Glutamatergic neuron (in vitro differentiated cells): ENCODE measurements at regions not wholly inside any gene's neighbourhood (a gene's known extent, or its start where the extent isn't known, plus 50 kb on each side); places are given as distances from the start of the nearest gene placed in this dataset.

Experiments used
- DNase-seq: peaks from one replicate; pipeline ENCODE4 v3.0.0; 2022
- H3K27ac Mint-ChIP-seq: one replicate; pipeline ENCODE4 v1.8.0; 2020; ENCODE audit warnings: mild to moderate bottlenecking, mixed read lengths, inconsistent platforms; ENCODE audit not compliant: unreplicated experiment
- H3K27me3 Mint-ChIP-seq: one replicate; pipeline ENCODE4 v1.8.0; 2020; ENCODE audit warnings: mild to moderate bottlenecking, moderate library complexity, mixed read lengths, inconsistent platforms; ENCODE audit not compliant: unreplicated experiment
- H3K36me3 Mint-ChIP-seq: one replicate; pipeline ENCODE4 v1.8.0; 2020; ENCODE audit warnings: mild to moderate bottlenecking, mixed read lengths, inconsistent platforms; ENCODE audit not compliant: unreplicated experiment
- H3K4me1 Mint-ChIP-seq: one replicate; pipeline ENCODE4 v1.8.0; 2020; ENCODE audit warnings: mild to moderate bottlenecking, low read depth, mixed read lengths, inconsistent platforms; ENCODE audit not compliant: unreplicated experiment
- H3K4me3 Mint-ChIP-seq: one replicate; pipeline ENCODE4 v1.8.0; 2020; ENCODE audit warnings: mild to moderate bottlenecking, mixed read lengths, inconsistent platforms; ENCODE audit not compliant: unreplicated experiment
- H3K9me3 Mint-ChIP-seq: one replicate; pipeline ENCODE4 v1.8.0; 2020; ENCODE audit warnings: mild to moderate bottlenecking, moderate library complexity, mixed read lengths, inconsistent platforms; ENCODE audit not compliant: unreplicated experiment
- TF ChIP-seq, protein P1 (sequence below): fragments of 200-600 bp; sonication (generic); IDR thresholded peaks from one replicate; pipeline ENCODE4 v1.5.0; 2021; ENCODE audit not compliant: partially characterized antibody, unreplicated experiment

DNA sequence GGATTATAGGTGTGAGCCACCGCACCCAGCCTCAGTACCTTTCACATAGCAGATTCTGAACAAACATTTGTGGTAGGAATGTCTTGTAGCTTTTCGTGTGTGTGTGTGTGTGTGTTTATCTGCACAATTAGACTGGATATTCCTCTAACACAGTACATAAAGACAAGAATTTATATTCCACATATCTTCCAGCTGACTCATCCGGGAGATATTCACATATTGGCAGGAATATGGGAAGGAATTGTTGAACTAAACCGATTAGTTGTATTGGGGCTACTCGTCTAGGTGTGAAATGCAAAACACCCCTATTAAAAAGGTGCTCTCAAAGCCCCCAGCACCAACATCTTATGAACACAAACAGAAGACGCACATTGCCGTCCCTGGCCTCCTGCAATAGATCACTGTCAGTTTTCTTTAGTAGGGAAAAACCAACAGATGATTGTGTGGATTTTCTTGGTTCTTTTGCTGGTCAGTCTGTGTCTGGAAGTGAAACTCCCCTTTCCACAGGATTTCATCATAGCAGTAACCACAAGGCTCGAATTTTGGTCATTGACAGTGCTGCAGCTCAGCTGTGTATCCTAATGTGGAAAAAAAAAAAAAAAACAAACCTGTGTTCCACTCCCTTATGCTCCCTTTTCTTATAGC lies 208.5 kb upstream of the ACVR2A start:
- Mint-ChIP-seq H3K27me3 (no peaks in the 10 kb centered on the region), H3K36me3 (no peaks in the 10 kb centered on the region), H3K9me3 (peaks cover 7% of the 10 kb centered on the region), H3K27ac (no peak overlapping the region), H3K4me1 (peaks cover 2% of the 10 kb centered on the region), H3K4me3 (no peak overlapping the region)
- DNase-seq = no peak
- TF ChIP-seq, protein P1, sequence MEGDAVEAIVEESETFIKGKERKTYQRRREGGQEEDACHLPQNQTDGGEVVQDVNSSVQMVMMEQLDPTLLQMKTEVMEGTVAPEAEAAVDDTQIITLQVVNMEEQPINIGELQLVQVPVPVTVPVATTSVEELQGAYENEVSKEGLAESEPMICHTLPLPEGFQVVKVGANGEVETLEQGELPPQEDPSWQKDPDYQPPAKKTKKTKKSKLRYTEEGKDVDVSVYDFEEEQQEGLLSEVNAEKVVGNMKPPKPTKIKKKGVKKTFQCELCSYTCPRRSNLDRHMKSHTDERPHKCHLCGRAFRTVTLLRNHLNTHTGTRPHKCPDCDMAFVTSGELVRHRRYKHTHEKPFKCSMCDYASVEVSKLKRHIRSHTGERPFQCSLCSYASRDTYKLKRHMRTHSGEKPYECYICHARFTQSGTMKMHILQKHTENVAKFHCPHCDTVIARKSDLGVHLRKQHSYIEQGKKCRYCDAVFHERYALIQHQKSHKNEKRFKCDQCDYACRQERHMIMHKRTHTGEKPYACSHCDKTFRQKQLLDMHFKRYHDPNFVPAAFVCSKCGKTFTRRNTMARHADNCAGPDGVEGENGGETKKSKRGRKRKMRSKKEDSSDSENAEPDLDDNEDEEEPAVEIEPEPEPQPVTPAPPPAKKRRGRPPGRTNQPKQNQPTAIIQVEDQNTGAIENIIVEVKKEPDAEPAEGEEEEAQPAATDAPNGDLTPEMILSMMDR = no peak

DNA sequence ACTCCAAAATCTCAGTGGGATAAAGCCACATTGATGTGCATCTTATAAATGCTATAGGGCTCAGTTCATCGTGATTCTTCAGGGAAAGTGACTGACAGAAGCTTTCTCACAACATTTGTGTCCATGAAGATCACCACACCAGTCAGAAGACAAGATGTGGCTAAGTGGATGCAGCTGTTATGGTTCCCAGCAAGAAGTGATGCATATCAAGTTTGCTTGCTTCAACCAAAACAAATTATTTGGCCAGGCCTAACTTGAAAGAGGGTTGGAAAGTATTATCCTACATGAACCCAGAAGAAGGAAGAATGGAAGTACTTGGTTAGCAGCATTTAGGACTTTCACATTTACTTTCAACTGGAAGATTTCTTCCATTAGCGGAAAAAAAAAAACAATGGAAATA lies 210.0 kb upstream of the ACVR2A start:
- Mint-ChIP-seq H3K27ac (no peak overlapping the region), H3K4me3 (no peak overlapping the region), H3K9me3 (peaks cover 7% of the 10 kb centered on the region), H3K36me3 (no peaks in the 10 kb centered on the region), H3K27me3 (no peaks in the 10 kb centered on the region), H3K4me1 (peaks cover 2% of the 10 kb centered on the region)
- no peak for DNase-seq
- TF ChIP-seq, protein P1 = no peak

DNA sequence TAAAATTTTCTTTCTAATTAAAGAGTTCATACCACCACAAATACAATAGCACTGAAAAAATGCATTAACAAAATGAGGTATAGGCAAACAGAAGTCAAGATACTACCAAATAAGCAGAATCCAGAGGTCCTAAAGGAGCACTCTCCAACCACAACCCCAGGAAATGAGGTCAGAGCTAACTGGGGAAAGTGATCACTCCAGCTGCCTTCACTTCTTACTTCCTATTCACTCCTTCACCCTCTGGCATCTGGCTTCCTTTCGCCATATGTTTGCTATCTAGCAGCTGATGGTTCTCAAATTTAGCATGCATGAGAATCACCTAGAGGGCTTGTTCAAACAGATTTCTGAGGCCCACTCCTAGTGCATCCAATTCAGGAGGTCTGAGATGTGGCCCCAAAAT lies 212.6 kb upstream of the ACVR2A start:
- DNase-seq = no peak
- no peak overlapping the region for H3K4me3 Mint-ChIP-seq
- no peak overlapping the region for H3K27ac Mint-ChIP-seq
- H3K4me1 Mint-ChIP-seq = peaks cover 2% of the 10 kb centered on the region
- no peaks in the 10 kb centered on the region for H3K36me3 Mint-ChIP-seq
- TF ChIP-seq, protein P1 = no peak
- H3K9me3 Mint-ChIP-seq = peaks cover 7% of the 10 kb centered on the region
- no peaks in the 10 kb centered on the region for H3K27me3 Mint-ChIP-seq

DNA sequence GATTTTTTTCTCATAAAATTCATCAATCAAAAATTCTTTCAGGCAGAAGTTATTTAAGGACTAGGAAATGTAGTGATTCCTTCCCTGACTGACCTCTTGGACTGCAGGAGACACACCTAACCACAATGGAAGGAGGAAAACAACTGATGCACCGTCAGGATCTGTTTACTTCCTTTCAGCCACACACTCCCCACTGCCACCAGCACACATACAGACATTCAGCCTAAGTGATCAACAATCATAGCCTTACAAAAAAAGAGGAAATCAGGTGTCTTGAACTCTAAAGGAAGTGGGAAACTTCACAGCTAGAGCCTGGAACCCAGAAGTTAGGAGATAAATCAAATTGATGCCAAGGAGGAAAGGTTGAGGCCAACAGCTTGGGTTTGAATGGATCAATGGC lies 213.5 kb upstream of the ACVR2A start:
- TF ChIP-seq, protein P1 = no peak
- no peaks in the 10 kb centered on the region for H3K36me3 Mint-ChIP-seq
- H3K4me1 Mint-ChIP-seq = peaks cover 2% of the 10 kb centered on the region
- H3K27me3 Mint-ChIP-seq = no peaks in the 10 kb centered on the region
- H3K4me3 Mint-ChIP-seq = no peak overlapping the region
- H3K9me3 Mint-ChIP-seq = peaks cover 7% of the 10 kb centered on the region
- H3K27ac Mint-ChIP-seq = no peak overlapping the region
- DNase-seq = no peak

DNA sequence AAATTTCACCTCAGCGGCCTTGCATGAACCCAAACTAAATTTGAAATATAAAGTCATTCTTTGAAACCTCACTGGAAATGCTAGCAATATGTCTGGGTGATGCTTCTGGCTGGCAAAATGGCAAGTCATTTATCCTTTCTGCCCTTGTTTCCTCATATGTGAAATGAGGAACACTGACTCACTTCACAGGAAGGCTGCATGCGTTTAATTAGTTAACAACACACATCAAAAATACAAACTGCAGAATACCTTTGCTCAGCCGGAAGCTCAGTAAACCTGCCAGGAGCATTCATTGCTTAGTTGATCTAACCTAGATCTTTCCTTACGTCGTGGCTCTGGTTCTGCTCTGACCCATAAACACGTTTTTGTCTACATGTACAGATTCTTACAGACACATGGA lies 214.2 kb upstream of the ACVR2A start:
- Mint-ChIP-seq H3K27me3 (no peaks in the 10 kb centered on the region), H3K36me3 (no peaks in the 10 kb centered on the region), H3K27ac (no peak overlapping the region), H3K4me1 (peaks cover 2% of the 10 kb centered on the region), H3K9me3 (peaks cover 7% of the 10 kb centered on the region), H3K4me3 (no peak overlapping the region)
- DNase-seq = no peak
- TF ChIP-seq, protein P1 = no peak
